SK-N-MC (cell line): ENCODE measurements at regions not wholly inside any gene's neighbourhood (a gene's known extent, or its start where the extent isn't known, plus 50 kb on each side); places are given as distances from the start of the nearest gene placed in this dataset.

ENCODE experiments used
- EZH2 ChIP-seq: fragments of 200-600 bp; sonication (generic); IDR thresholded peaks from one replicate; pipeline ENCODE4 v1.6.1; 2017; ENCODE audit warnings: antibody characterized with exemption
- POLR2AphosphoS5 ChIP-seq: IDR thresholded peaks from 2 replicates; pipeline ENCODE4 v1.6.1; 2012; ENCODE audit warnings: mild to moderate bottlenecking, low read depth, low read length, borderline replicate concordance

DNA sequence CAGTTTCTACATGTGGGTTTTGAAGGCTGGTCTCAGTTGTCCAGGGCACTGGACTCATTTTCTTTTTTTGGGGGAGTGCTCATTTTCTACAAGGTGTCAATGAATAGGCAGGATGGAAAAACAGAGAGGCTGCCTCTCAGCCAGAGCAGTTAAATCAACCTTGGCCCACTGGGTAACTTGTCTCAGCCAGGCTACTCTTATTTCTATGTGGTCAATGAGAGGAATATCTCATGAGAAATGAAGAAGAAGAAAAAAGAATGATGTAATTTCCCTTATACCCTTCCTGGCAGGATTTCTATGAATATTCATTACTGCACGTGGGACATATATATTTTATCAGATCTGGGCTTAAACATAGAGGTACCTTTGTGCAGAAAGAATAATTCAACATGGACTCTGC is 155.2 kb upstream of the E2F7 start:
- TF ChIP-seq EZH2 (no peak), POLR2AphosphoS5 (no peak)
